Activated B cell treated with CpG ODN at 0.5 μM for 24 hours (primary cell): ENCODE measurements at regions not wholly inside any gene's neighbourhood (a gene's known extent, or its start where the extent isn't known, plus 50 kb on each side); places are given as distances from the start of the nearest gene placed in this dataset.

Experiments
- ATAC-seq: fragments of 200-7000 bp; cut with Tn5 transposase; one replicate; pipeline ENCODE4 v1.10.0; 2021; ENCODE audit warnings: low read depth, mild to moderate bottlenecking, moderate library complexity
- CTCF ChIA-PET: fragments of 350-600 bp; sonication (Branson Sonifier 250); formaldehyde crosslinking; loops from one replicate; lab custom pipeline; 2021; ENCODE audit warnings: antibody characterized with exemption; lab: Charles Lee
- POLR2A ChIA-PET: fragments of 350-600 bp; sonication (Branson Sonifier 250); formaldehyde crosslinking; loops from one replicate; lab custom pipeline; 2021; ENCODE audit warnings: antibody characterized with exemption; lab: Charles Lee
- DNase-seq: peaks from one replicate; pipeline ENCODE4 v3.0.0; 2022
- H3K27ac Mint-ChIP-seq: one replicate; pipeline ENCODE4 v1.8.0; 2020; ENCODE audit warnings: mixed read lengths
- H3K27me3 Mint-ChIP-seq: one replicate; pipeline ENCODE4 v1.8.0; 2021; ENCODE audit warnings: mixed read lengths
- H3K36me3 Mint-ChIP-seq: one replicate; pipeline ENCODE4 v1.8.0; 2021; ENCODE audit warnings: low read depth, mixed read lengths
- H3K4me1 Mint-ChIP-seq: one replicate; pipeline ENCODE4 v1.8.0; 2021; ENCODE audit warnings: mixed read lengths
- H3K4me3 Mint-ChIP-seq: one replicate; pipeline ENCODE4 v1.8.0; 2020; ENCODE audit warnings: mild to moderate bottlenecking, mixed read lengths
- H3K9me3 Mint-ChIP-seq: one replicate; pipeline ENCODE4 v1.8.0; 2020; ENCODE audit warnings: mixed read lengths
- CTCF ChIP-seq: fragments of 200-600 bp; IDR thresholded peaks from one replicate; pipeline ENCODE4 v1.8.0; 2022; ENCODE audit warnings: antibody characterized with exemption, mild to moderate bottlenecking
- intact Hi-C: fragments of 100-400 bp; cut with micrococcal nuclease; formaldehyde crosslinking; loops from one replicate; pipeline ENCODE4 v1.15.1; 2024

DNA sequence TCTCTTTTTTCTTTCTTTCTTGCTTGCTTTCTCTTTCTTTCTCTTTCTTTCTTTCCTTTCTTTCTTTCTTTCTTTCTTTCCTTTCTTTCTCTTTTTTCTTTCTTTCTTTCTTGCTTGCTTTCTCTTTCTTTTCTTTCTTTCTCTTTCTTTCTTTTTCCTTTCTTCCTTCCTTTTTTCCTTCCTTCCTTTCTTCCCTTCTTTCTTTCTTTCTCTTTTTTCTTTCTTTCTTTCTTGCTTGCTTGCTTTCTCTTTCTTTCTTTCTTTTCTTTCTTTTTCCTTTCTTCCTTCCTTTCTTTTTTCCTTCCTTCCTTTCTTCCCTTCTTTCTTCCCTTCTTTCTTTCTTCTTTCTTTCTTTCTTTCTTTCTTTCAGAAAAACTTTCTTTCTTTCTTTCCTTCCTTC is 108.1 kb upstream of the SHOX start:
- no peak overlapping the region for H3K4me3 Mint-ChIP-seq
- H3K27me3 Mint-ChIP-seq = no peaks in the 10 kb centered on the region
- CTCF ChIA-PET = no interaction called here
- no peaks in the 10 kb centered on the region for H3K9me3 Mint-ChIP-seq
- intact Hi-C loops = no loop called here
- no peaks in the 10 kb centered on the region for H3K4me1 Mint-ChIP-seq
- no peaks in the 10 kb centered on the region for H3K36me3 Mint-ChIP-seq
- DNase-seq (no peak), ATAC-seq (no peak)
- TF ChIP-seq CTCF = no peak
- no peak overlapping the region for H3K27ac Mint-ChIP-seq
- POLR2A ChIA-PET = no interaction called here

- no peaks in the 10 kb centered on the region for H3K9me3 Mint-ChIP-seq
- intact Hi-C loops = no loop called here
- H3K27me3 Mint-ChIP-seq = no peaks in the 10 kb centered on the region
- ATAC-seq (no peak), DNase-seq (no peak)
- H3K36me3 Mint-ChIP-seq = no peaks in the 10 kb centered on the region
- no peak for TF ChIP-seq CTCF
- ChIA-PET CTCF (no interaction called here), POLR2A (no interaction called here)
- no peaks in the 10 kb centered on the region for H3K4me1 Mint-ChIP-seq
- no peak overlapping the region for H3K27ac Mint-ChIP-seq
- no peak overlapping the region for H3K4me3 Mint-ChIP-seq
Observed at GRCh38 chrX:525134-525533, 105.5 kb upstream of the SHOX start.

DNA sequence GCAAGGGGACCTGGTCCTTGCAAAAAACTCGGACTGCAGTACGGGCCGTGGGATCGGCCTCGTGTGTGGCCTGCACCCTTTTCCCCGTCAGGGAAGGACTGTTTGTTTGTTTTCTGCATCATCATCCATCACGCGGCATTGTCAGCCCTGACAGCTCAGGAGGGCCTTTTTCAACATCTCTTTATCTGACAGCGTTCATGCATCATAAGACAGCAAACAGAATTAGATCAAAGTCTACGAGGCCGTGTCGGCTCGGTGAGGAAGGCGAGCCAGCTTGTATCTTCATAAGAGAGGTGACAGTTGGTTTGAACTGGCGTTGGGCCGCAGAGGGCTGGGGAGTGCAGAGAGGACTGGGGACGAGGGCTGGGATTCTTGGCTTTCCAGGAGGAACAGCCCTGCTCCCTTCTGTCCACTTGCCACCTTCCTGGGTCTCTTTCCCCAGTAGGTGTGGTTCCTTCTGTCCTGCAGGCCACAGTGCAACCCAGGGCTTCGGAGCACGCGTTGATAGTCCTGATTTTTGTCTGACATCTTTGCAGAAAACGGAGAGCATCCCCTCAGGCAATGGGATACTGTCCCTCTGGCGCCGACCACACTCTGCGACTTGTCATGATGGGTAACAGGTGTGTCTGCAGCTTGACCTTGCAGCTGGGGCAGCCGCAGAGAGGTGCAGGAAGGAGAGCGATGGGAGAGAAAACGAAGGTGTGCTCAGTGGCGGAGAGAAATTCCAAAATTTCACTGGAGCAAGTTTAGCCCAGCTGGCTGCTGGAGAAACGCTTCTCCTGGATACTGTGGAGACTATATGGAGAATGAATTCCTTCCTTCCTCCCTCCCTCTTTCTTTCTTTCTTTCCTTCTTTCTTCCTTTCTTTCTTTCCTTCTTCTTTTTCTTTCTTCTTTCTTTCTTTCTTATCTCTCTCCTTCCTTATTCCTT is 104.0 kb upstream of the SHOX start:
- Mint-ChIP-seq H3K9me3 (no peaks in the 10 kb centered on the region), H3K36me3 (no peaks in the 10 kb centered on the region), H3K27me3 (no peaks in the 10 kb centered on the region), H3K4me3 (no peak overlapping the region), H3K27ac (no peak overlapping the region), H3K4me1 (no peaks in the 10 kb centered on the region)
- ChIA-PET CTCF (no interaction called here), POLR2A (no interaction called here)
- no peak for TF ChIP-seq CTCF
- intact Hi-C loops = no loop called here
- ATAC-seq (no peak), DNase-seq (no peak)

DNA sequence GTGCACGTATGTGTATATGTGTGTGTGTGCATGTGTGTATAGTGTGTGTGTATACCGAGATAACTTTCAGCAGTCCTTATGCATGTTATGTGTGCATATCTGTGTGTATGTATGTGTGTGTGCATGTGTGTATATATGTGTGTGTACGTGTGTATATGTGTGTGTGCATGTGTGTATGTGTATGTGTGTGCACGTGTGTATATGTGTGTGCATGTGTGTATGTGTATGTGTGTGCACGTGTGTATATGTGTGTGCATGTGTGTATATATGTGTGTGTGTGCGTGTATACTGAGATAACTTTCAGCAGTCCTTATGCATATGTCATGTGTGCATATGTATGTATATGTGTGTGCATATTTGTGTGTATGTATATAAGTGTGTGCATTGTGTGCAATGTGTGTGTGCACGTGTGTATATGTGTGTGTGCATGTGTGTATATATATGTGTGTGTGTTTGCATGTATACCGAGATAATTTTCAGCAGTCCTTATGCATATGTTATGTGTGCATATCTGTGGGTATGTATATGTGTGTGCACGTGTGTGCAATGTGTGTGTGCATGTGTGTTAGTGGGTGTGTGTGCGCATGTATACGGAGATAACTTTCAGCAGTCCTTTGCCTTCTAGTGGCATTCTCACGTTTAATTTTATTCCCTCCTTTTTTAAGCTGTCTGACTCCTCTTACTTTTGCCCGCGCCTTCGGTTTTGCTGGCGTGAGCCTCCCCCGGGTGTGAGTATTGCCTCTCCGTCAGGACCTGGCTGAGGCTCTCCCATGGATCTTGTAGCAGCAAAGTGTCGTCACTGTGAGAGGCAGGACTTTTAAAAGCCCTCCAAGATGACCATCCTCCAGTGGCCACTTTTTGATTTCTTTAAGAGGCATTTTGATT is 99.6 kb upstream of the SHOX start:
- Mint-ChIP-seq H3K4me1 (no peaks in the 10 kb centered on the region), H3K4me3 (no peak overlapping the region), H3K9me3 (no peaks in the 10 kb centered on the region), H3K27me3 (no peaks in the 10 kb centered on the region), H3K27ac (no peak overlapping the region), H3K36me3 (no peaks in the 10 kb centered on the region)
- ATAC-seq (no peak), DNase-seq (no peak)
- ChIA-PET POLR2A (no interaction called here), CTCF (no interaction called here)
- intact Hi-C loops = no loop called here
- no peak for TF ChIP-seq CTCF

DNA sequence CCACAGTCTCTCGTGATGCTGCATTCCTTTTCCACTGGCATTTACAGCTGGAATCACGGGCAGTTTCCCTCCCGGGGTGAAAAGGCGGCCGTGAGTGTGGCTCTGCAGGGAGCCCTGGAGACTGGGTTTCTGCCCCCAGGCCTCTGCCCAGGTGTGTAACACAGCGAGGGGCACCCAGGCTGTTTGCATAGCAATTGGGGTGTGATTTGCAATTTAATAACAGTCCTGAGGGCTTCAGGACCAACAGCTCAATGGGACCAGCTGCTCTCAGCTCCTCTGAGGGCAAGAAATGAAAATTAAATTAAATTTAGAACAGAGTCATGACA is 99.0 kb upstream of the SHOX start:
- CTCF ChIA-PET = no interaction called here
- POLR2A ChIA-PET = no interaction called here

More for the DNA sequence above, 99.0 kb upstream of the SHOX start:
- Mint-ChIP-seq H3K4me3 (no peak overlapping the region), H3K4me1 (no peaks in the 10 kb centered on the region), H3K27ac (no peak overlapping the region), H3K27me3 (no peaks in the 10 kb centered on the region), H3K9me3 (no peaks in the 10 kb centered on the region), H3K36me3 (no peaks in the 10 kb centered on the region)
- no peak for TF ChIP-seq CTCF
- intact Hi-C loops = no loop called here
- ATAC-seq = no peak
- DNase-seq = no peak
